Natural killer cell treated with Interleukin-12 subunit alpha and Interleukin-12 subunit beta and Interleukin-15 and Interleukin-18, amount 100 ng/mL, for 72 hours (primary cell): ENCODE measurements at regions not wholly inside any gene's neighbourhood (a gene's known extent, or its start where the extent isn't known, plus 50 kb on each side); places are given as distances from the start of the nearest gene placed in this dataset.
A peak's percentile ranks its signal among the peaks of the same experiment; 100 is the strongest.

Experiments
- ATAC-seq, 2 donors: fragments of 150-1000 bp; cut with Tn5 transposase in 1 of 2; sonication (Bioruptor Pico), chemical (Tn5 transposase) in 1 of 2; 2 replicates each; pipeline ENCODE4 v1.10.0; 2021
- DNase-seq: peaks from one replicate; pipeline ENCODE4 v3.0.0; 2022; ENCODE audit warnings: low spot score
- H3K27ac Mint-ChIP-seq, 2 donors: 1 replicate in 1 of 2; 2 replicates in 1 of 2; pipeline ENCODE4 v1.8.0; 2022; ENCODE audit warnings: mixed read lengths in 2 of 2, mild to moderate bottlenecking in 1 of 2, moderate library complexity in 1 of 2
- H3K27me3 Mint-ChIP-seq, 2 donors: 1 replicate in 1 of 2; 2 replicates in 1 of 2; pipeline ENCODE4 v1.8.0; 2022; ENCODE audit warnings: mixed read lengths in 2 of 2
- H3K36me3 Mint-ChIP-seq: one replicate; pipeline ENCODE4 v1.8.0; 2022; ENCODE audit warnings: mixed read lengths
- H3K4me1 Mint-ChIP-seq, 2 donors: 1 replicate in 1 of 2; 2 replicates in 1 of 2; pipeline ENCODE4 v1.8.0; 2022; ENCODE audit warnings: low read depth in 2 of 2, mixed read lengths in 2 of 2, mild to moderate bottlenecking in 1 of 2
- H3K4me3 Mint-ChIP-seq: one replicate; pipeline ENCODE4 v1.8.0; 2022; ENCODE audit warnings: mixed read lengths
- H3K9me3 Mint-ChIP-seq: 2 replicates; pipeline ENCODE4 v1.8.0; 2022; ENCODE audit warnings: mixed read lengths

- Mint-ChIP-seq H3K27me3 (peaks cover 12 to 18% of the 10 kb centered on the region in 2 donors), H3K36me3 (no peaks in the 10 kb centered on the region), H3K9me3 (no peaks in the 10 kb centered on the region), H3K27ac (no peak overlapping the region), H3K4me1 (no peaks in the 10 kb centered on the region), H3K4me3 (no peak overlapping the region)
- no peak for DNase-seq
- no peak for ATAC-seq
Measured at GRCh38 chr15:39232512-39232911, 348.4 kb upstream of the THBS1 start.

DNA sequence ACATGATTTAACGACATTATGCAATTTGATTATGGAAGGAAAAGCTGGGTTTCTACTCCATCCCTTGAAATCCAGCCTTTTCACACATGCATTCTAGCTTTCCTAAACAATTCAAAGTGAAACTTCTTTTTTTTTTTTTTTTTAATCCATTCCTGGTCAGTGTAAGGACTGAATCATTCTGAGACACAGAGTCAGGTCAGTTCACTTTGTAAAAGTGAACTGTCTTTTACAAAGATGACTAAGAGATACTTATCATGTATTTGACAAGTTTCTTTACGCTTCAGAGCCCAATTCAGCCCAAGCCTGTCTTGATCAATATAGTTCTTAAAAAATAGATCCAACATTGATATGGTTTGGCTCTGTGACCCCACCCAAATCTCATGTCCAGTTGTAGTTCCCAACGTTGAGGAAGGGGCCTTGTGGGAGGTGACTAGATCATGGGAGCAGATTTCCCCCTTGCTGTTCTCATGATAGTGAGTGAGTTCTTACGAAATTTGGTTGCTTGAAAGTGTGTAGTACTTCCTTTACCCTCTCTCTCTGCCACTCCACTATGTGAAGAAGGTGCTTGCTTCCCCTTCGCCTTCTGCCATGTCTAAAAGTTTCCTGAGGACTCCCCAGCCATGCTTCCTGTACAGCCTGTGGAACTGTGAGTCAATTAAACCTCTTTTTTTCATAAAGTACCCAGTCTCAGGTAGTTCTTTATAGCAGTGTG is 345.6 kb upstream of the THBS1 start:
- no peaks in the 10 kb centered on the region for H3K36me3 Mint-ChIP-seq
- ATAC-seq (peak in 1 of 2 donors; percentile 44), DNase-seq (no peak)
- no peaks in the 10 kb centered on the region for H3K9me3 Mint-ChIP-seq
- H3K27me3 Mint-ChIP-seq, result peaks cover 9 to 16% of the 10 kb centered on the region in 2 donors
- H3K4me3 Mint-ChIP-seq, result no peak overlapping the region
- H3K27ac Mint-ChIP-seq, result no peak overlapping the region
- no peaks in the 10 kb centered on the region for H3K4me1 Mint-ChIP-seq

DNA sequence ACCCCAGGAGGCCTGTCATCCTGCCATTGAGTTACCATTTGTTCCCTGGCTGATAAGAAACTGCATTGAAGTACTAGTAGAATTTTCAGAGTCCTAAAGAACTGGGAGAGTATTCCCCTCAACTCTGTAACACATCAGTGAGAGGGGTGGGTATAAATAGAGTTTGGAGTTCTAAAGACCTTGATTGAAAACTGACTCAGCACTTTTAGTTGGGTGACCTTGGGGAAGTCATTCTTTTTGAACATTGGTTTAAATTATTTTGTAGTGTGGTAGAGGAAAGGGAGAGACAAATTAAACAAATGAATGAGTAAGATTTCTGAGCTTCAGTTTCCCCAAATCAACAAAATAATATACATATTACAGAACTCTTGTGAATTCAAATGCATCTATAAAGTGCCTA is 344.5 kb upstream of the THBS1 start:
- Mint-ChIP-seq H3K36me3 (no peaks in the 10 kb centered on the region), H3K27me3 (peaks cover 9 to 11% of the 10 kb centered on the region in 2 donors), H3K4me3 (no peak overlapping the region), H3K9me3 (no peaks in the 10 kb centered on the region), H3K27ac (no peak overlapping the region), H3K4me1 (no peaks in the 10 kb centered on the region)
- no peak for ATAC-seq
- no peak for DNase-seq

DNA sequence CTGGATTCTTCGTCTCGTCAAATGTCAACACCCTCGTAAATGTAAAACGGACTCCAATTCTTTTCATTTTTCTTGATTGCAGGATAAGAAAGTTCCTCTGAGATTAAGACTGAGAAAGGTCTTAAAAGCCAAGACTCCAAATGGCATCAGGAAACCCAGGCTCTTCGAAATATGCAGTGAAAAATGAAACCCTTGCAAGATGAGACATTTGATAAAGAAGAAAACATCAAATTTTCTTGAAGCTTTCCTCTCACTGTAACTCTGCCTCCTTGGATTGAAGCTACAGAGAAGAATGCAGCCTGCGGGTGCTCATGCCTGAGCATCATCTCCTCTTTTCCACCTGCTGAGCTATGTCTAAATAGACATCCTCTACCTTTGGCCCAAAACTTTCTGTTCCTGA is 342.4 kb upstream of the THBS1 start:
- no peaks in the 10 kb centered on the region for H3K36me3 Mint-ChIP-seq
- no peak overlapping the region for H3K4me3 Mint-ChIP-seq
- H3K27ac Mint-ChIP-seq, result no peak overlapping the region
- ATAC-seq (no peak), DNase-seq (no peak)
- H3K27me3 Mint-ChIP-seq, result peaks cover 6 to 9% of the 10 kb centered on the region in 2 donors
- H3K4me1 Mint-ChIP-seq, result no peaks in the 10 kb centered on the region
- no peaks in the 10 kb centered on the region for H3K9me3 Mint-ChIP-seq

DNA sequence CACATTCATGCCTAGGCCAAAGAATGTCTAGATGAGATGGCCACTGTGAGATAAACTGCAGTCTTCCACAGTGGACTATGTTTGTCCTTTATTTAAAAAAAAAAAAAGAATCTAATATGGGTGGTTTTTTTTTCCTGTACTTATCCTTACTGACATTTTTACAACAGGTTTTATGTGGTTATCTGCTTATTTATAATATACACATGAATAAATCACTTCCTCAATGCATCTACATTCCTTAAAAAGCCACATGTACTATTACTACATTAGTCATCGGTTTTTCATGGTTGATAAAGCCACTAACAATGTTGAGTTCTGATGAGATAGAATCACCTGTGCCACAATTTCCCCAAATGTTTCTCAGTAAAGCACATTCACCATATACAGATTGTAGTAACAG is 341.3 kb upstream of the THBS1 start:
- Mint-ChIP-seq H3K4me1 (no peaks in the 10 kb centered on the region), H3K36me3 (no peaks in the 10 kb centered on the region), H3K27ac (no peak overlapping the region), H3K9me3 (no peaks in the 10 kb centered on the region), H3K27me3 (peaks cover 3 to 9% of the 10 kb centered on the region in 2 donors), H3K4me3 (no peak overlapping the region)
- DNase-seq (no peak), ATAC-seq (no peak)

GRCh38 chr15:39242345-39242744 is 338.5 kb upstream of the THBS1 start:
- DNase-seq (no peak), ATAC-seq (no peak)
- Mint-ChIP-seq H3K27ac (no peak overlapping the region), H3K9me3 (no peaks in the 10 kb centered on the region), H3K4me1 (no peaks in the 10 kb centered on the region), H3K36me3 (no peaks in the 10 kb centered on the region), H3K27me3 (peaks cover 6 to 13% of the 10 kb centered on the region in 2 donors), H3K4me3 (no peak overlapping the region)

DNA sequence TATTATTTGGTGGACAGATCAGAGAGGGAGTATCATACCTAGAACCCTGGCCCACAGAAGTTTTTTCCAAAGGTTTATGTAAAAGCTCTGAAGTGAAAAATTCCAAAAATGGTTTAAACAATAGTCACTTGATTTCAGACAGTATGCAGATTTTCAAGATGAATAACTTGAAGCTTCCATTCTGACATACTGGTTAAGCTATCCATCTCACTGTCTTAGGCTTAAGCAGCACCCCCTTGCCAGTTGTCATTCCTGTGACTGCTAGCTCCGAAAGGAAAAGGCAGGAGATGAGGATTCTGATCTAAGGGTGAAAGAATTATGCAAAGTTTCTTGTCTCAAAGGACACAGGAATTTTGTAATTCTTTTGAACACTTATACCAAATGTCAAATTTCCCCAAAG is 337.5 kb upstream of the THBS1 start:
- ATAC-seq (no peak), DNase-seq (no peak)
- Mint-ChIP-seq H3K27me3 (peaks cover 14 to 19% of the 10 kb centered on the region in 2 donors), H3K36me3 (no peaks in the 10 kb centered on the region), H3K27ac (no peak overlapping the region), H3K4me1 (no peaks in the 10 kb centered on the region), H3K4me3 (no peak overlapping the region), H3K9me3 (no peaks in the 10 kb centered on the region)

DNA sequence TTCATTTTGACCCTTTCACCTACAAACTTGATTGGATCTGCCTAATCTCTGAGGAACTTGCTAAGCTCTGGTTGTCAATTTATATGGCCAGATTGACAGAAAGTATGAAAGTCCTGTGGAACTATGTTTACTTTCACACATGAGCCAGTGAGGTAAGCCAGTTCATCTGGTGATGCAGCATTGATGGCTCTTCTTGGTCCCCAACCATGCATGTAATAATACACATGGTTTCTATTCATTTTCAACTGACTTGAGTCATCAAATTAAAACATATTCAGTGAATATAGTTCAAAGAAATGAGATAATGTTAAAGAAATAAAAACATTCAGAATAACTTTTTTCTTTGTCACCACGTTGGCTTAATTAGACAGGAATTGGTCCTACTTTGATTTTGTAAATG is 336.1 kb upstream of the THBS1 start:
- H3K27me3 Mint-ChIP-seq, result peaks cover 22 to 30% of the 10 kb centered on the region in 2 donors
- no peak overlapping the region for H3K27ac Mint-ChIP-seq
- ATAC-seq (no peak), DNase-seq (no peak)
- H3K4me1 Mint-ChIP-seq, result no peaks in the 10 kb centered on the region
- no peaks in the 10 kb centered on the region for H3K9me3 Mint-ChIP-seq
- H3K4me3 Mint-ChIP-seq, result no peak overlapping the region
- H3K36me3 Mint-ChIP-seq, result no peaks in the 10 kb centered on the region

- H3K27me3 Mint-ChIP-seq, result peaks cover 26 to 31% of the 10 kb centered on the region in 2 donors
- no peak for ATAC-seq
- no peak overlapping the region for H3K4me3 Mint-ChIP-seq
- peaks cover 0 to 4% of the 10 kb centered on the region in 2 donors for H3K4me1 Mint-ChIP-seq
- H3K27ac Mint-ChIP-seq, result no peak overlapping the region
- no peak for DNase-seq
- H3K36me3 Mint-ChIP-seq, result no peaks in the 10 kb centered on the region
- no peaks in the 10 kb centered on the region for H3K9me3 Mint-ChIP-seq
Measured at GRCh38 chr15:39246523-39246922, 334.4 kb upstream of the THBS1 start.

DNA sequence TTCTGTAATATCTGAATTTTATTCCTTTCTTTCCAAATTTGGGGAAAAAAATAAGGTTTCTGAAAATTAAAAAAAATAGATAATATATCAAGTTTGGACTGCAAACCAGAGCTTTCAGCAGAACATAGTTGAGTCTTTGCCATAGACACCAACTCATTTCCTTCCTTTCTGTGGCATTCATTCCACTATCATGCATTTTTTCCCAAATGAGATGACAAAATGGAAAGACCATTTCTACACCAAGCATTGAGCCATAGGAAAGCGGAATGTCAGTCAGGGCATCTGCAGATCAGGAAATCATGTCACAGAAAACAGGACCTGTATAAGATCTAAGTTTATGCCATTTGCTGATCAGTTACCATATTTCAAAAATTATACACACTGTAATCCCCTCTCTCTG is 333.3 kb upstream of the THBS1 start:
- no peak overlapping the region for H3K27ac Mint-ChIP-seq
- H3K36me3 Mint-ChIP-seq, result no peaks in the 10 kb centered on the region
- DNase-seq (no peak), ATAC-seq (no peak)
- H3K9me3 Mint-ChIP-seq, result no peaks in the 10 kb centered on the region
- H3K27me3 Mint-ChIP-seq, result peaks cover 26 to 31% of the 10 kb centered on the region in 2 donors
- peaks cover 0 to 4% of the 10 kb centered on the region in 2 donors for H3K4me1 Mint-ChIP-seq
- H3K4me3 Mint-ChIP-seq, result no peak overlapping the region

GRCh38 chr15:39248204-39248603 is 332.7 kb upstream of the THBS1 start:
- Mint-ChIP-seq H3K9me3 (no peaks in the 10 kb centered on the region), H3K4me3 (no peak overlapping the region), H3K4me1 (peaks cover 0 to 4% of the 10 kb centered on the region in 2 donors), H3K36me3 (no peaks in the 10 kb centered on the region), H3K27me3 (peaks cover 28 to 31% of the 10 kb centered on the region in 2 donors), H3K27ac (no peak overlapping the region)
- DNase-seq, result no peak
- no peak for ATAC-seq

GRCh38 chr15:39250001-39250400 is 330.9 kb upstream of the THBS1 start:
- no peak for DNase-seq
- no peak overlapping the region for H3K4me3 Mint-ChIP-seq
- peaks cover 0 to 4% of the 10 kb centered on the region in 2 donors for H3K4me1 Mint-ChIP-seq
- H3K27ac Mint-ChIP-seq, result no peak overlapping the region
- H3K9me3 Mint-ChIP-seq, result no peaks in the 10 kb centered on the region
- ATAC-seq, result no peak
- no peaks in the 10 kb centered on the region for H3K36me3 Mint-ChIP-seq
- H3K27me3 Mint-ChIP-seq, result peaks cover 33 to 46% of the 10 kb centered on the region in 2 donors

DNA sequence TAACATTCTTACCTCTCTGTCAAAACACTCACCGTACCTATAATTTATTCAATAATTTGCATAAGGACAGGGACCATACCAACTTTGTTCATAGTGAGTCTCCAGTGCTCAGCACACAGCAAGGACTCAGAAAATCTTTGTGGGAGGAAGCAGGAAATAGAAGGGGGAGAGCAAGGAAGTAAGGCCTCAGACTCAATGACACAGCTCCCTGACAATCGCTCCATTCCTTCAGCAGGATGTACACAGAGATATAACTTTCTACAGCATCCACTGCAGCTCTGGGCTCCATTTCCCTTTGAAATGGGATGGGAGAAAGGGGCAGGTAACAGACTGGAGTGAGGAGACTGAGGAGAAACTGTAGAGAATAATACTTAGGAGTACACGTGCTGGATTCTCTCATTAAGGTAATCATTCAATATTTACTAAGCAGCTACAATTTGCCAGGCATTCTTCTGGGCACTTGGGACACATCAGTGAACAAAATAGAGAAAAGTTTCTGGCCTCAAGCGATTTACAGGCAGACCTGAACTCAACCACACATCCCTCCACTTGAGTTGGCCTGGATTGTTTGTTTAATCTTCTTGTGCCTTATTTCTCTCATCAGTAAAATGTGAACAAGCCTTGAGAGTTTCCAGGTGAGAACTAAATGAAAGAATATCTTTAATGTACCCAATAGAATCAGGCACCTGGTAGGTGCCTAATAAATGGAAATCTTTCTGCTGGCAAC is 330.3 kb upstream of the THBS1 start:
- no peak for ATAC-seq
- DNase-seq, result no peak
- peaks cover 38 to 49% of the 10 kb centered on the region in 2 donors for H3K27me3 Mint-ChIP-seq
- H3K27ac Mint-ChIP-seq, result no peak overlapping the region
- H3K9me3 Mint-ChIP-seq, result no peaks in the 10 kb centered on the region
- peaks cover 0 to 4% of the 10 kb centered on the region in 2 donors for H3K4me1 Mint-ChIP-seq
- no peak overlapping the region for H3K4me3 Mint-ChIP-seq
- H3K36me3 Mint-ChIP-seq, result no peaks in the 10 kb centered on the region

DNA sequence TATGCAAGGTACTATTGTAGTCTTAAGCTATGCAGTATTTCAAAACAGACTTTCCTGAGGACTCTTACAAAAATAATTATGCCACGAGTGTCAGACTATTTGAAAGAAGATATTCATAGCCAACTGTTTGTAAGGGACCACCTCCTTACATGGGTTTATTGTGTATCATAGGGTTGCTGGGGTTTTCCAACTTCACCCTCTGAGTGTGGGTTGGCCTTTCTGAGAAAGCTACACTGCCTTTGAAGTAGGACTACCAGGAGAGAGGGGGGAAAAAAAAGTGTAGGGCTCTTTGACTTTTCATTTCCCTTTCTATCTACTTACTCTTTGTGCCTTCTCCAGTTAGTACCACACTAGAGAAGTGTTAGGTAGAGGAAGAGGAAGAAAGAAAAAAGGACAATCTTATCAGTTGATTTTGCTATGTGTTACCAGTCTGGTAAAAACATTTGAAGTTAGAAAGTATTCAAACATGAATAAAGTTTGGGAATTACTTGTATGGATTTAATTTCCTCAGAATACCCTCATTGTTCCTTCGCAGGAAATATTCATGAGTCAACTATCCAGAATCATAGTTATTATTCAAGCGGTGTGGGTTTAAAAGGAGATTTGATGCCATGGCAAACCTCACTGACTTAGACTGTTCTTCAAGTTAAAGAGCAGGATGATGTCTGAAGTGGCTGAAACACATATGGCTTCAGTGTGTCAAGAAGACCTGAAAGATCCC is 329.3 kb upstream of the THBS1 start:
- Mint-ChIP-seq H3K9me3 (no peaks in the 10 kb centered on the region), H3K27ac (no peak overlapping the region), H3K36me3 (no peaks in the 10 kb centered on the region), H3K4me3 (no peak overlapping the region), H3K4me1 (peaks cover 0 to 4% of the 10 kb centered on the region in 2 donors), H3K27me3 (peaks cover 34 to 39% of the 10 kb centered on the region in 2 donors)
- ATAC-seq (no peak), DNase-seq (no peak)
